EL (cell line): ENCODE measurements at regions not wholly inside any gene's neighbourhood (a gene's known extent, or its start where the extent isn't known, plus 50 kb on each side); places are given as distances from the start of the nearest gene placed in this dataset.
A peak's percentile ranks its signal among the peaks of the same experiment; 100 is the strongest.

Experiments used
- DNase-seq: peaks from one replicate; pipeline ENCODE4 v3.0.0-alpha.2; 2016

DNA sequence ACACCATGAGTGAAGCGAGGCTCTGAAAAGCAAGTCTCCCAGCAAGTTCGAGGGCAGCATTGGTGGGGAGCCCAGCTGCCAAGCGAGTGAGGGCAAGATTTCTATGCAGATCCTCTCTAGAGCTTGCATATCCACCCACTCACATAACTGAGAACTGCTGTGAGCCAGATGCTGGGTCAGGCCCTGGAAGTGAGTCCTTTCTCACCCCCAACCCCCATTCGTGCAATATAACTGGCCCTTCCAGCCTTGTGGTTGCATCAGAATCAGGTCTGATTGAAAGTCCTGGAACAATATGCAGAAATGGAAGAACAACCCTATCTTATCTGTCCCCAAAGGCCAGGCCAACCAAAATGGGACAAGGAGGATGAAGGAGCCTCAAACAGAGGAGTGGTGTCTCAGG, 146.6 kb downstream of the IRX5 start:
- no peak for DNase-seq

GRCh38 chr16:55078153-55078552, 147.5 kb downstream of the IRX5 start:
- DNase-seq = no peak

GRCh38 chr16:55078699-55079410, 148.2 kb downstream of the IRX5 start:
- no peak for DNase-seq

DNA sequence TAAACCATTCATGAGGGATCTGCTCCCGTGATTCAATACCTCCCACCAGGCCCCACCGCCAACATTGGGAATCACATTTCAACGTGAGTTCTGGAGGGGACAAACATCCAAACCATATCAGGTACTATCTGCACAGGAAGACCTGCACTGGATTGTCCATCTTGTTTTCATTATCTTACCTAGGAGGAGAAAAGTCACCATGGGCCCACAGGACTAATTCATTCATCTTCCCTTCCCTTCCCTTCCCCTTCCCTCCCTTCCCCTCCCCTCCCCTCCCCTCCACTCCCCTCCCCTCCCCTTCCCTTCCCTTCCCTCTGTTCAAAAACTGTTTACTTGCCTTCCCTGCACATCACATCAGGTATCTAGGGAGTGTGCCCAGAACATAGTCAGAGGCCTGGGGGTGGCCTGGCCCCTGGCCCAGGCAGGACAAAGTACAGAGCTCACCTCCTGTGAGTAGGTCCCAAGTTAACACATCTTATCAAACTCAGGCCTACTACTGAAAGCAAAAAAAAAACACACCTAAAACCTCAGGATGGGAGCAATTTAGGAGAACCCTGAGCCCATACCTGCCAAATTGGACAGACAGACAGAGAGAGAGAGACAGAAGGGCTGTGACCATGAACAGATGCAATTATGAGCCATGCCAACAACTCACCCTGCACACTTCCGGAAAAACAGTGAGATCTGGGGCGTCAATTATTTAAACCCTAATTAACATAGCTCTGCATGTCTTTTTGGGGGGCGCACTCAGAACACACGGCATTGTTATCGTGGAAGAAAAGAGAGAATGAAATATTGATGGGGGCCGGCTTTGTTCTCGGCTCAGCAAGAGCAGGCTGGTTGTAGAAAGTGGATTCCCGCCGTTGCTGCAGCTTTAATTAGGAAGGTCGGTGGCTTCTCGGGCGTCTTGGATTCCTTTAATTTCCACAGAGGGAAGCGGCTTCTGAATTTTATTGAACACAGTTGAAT, 151.2 kb downstream of the IRX5 start:
- DNase-seq = no peak

DNA sequence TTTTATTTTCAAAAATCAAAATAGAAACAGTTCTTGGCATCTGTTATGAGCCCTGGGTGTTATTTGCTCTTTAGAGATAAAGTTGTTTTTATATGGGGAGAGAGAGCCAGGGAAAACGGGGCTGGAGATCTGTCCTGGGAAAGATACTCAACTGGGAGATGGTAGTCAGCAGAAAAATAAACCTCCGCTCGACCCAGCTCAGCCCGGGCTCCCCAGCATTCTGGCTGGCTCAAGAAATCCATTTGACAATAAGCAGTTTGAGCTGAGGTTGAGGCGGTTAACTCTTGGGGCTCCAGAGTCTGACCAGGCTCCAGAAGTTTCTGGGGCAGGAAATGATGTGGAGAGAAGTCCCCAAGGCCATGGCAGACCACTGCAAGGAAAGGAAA, 151.9 kb downstream of the IRX5 start:
- no peak for DNase-seq

DNA sequence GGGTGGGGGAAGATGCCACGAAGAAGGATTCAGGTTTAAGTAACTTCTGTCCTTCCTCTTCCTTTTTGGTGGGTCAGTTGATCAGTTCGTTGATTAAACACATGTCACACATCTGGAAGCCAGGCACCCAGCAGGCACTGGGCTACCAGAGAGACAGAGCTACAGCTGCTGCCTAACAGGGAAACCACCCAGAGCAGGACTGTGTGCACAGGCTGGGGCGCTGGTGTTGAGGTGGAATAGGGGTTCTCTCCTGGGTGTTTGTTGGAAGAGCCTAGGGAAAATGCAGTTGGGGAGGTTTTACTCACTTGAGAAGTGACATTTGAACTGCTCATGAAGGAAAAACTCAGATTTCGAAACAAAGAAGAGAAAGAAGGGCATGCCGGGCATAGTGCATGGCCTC, 152.4 kb downstream of the IRX5 start:
- no peak for DNase-seq

GRCh38 chr16:55088098-55088497, 157.4 kb downstream of the IRX5 start:
- DNase-seq = no peak

GRCh38 chr16:55089600-55089999, 158.9 kb downstream of the IRX5 start:
- no peak for DNase-seq

- DNase-seq = no peak
Measured at GRCh38 chr16:55091213-55091870, 160.7 kb downstream of the IRX5 start.

DNA sequence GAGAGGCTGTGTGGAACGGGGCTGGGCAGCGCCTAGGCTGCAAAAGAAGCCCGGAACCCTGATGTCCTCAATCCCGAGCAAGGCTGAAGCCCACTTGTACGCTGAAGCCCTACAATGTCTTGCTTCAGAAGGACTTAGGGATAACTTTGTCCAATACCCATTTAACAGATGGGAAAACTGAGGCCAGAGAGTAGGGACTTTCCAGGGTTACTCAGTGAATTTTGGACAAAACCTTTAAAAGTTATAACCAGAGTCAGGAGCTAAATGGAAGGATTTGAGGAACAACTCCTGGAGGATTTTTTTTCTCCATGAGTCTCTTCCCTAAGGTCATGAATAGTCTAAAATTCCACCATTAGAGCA, 161.2 kb downstream of the IRX5 start:
- DNase-seq = no peak

DNA sequence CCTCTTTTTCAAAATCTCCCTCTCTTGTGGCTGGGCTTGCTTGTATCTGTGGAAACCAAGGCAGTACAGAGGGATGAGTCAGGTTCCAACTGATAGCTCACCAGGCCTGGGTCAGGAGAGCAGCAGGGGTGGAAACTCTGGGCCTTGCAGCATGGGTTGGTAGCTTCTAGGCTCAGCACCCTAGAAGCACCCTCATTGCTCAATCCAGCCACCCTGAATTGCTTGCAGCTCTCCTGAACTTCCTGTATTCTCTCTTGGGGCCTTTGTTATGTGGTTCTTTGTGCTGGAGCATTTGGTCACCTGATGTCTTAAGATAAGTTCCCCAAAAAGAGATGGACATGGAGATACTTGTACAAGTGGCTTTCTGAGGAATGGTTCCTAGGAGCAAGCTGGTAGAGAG, 169.4 kb downstream of the IRX5 start:
- no peak for DNase-seq

DNA sequence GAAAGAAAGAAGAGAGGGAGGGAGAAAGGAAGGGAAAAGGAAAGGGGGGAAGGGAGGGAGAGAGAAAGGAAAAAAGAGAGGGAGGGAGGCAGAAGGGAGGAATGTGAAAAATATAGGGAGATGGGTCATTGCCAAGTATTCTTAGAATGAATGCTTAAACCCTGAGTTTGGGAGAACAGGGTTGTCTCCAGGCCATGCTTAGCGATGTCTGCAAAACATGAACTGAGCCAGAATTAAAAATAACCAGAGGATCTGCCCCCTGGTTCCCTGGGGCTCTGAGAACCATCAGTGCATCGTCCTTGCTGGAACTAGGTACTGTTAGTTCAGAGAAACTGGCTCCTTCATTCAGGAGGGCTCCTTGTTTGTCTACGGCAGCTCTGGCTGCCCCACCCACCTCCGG, 170.4 kb downstream of the IRX5 start:
- no peak for DNase-seq

GRCh38 chr16:55102077-55102476, 171.4 kb downstream of the IRX5 start:
- no peak for DNase-seq

- DNase-seq = no peak
Measured at GRCh38 chr16:55102531-55102930, 171.9 kb downstream of the IRX5 start.

DNA sequence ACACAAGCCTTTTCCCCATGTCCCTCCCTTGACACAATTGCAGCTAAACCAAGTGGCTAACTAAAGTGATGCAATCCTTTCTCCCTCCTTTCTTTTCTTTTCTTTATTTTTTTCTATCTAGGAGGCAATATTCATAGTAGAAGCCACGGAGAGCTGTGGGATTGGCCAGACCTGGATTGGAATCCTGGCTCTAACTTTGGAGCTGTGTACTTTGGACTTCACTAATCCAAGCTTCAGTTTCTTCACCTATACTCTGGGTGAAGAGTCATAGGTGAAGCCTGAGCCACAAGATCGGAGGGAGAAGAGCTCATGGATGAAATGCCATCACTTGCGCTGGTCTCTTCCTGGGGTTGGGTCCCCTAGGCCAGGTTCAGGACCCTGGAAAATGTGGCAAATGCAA, 177.2 kb downstream of the IRX5 start:
- DNase-seq = no peak

DNA sequence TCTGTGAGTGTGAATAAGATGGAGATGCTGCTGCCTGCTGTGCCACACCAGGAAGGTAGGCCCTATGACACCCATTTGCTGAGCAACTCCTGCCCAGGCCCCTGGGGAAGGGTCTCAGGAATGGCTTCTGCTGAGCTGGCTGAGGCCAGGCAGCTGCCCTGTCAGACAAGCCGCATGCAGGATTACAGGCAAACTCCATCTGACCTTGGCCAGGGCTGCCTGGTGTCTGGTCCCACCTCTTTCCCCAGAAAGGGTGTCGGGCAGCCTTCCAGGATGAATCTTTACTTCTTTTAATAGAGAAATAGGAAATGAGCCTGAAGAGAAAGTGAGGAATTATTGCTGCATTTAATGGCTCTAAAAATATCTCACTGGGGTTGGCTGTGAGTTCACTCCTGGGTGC, 182.5 kb downstream of the IRX5 start:
- DNase-seq = no peak

DNA sequence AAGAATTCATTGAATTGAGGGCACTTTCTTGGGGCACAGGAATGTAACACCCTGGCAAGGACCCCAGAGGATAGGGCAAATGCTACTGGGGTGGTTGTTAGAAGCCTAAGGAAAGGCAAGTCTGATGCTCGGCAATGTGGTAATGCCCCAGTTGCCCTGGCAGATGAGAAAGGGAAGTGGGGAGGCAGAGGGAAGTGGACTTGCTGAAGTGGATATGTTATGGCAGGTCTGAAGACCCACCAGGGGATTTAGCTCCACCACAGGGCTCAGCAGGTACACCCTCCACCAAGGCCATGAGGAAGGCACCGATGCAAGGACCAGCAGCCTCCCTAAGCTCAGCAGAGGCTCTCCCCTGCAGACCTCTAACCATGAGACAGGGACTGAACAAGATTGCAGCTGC, 184.8 kb downstream of the IRX5 start:
- DNase-seq = no peak

DNA sequence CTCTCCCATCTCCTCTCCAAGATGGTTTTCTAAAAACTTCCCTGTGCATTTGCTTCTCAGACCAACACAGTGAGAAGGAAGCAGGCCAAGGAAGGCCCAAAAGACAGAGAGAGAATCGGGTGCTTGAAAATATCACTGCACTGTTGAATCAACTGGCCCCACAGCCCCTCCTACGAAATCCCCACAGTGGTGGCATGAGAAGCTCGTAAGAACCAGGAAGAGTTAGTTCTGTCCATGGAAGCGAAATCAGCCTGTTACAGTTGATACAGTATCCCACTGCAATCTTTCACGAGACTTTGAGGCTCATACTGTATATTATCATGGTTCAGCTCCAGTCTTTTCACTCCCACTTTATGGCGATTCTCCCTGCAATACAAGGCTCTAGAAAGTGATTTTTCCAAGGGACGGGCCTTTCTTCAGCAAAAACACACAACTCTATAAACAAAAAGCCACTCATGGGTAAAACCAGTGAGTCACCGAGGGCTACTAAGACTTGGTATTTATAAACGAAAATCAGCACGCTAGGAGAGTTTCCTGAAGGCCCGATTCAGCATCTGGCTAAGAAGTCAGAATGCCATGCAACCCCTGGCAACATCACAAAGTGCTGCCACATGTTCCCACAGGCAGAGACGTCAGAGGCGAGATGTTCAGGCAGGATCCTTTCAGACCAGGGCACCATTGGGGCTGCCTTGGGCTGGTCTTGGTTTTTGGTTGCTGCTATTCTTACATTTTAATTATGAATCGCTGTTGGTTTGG, 185.7 kb downstream of the IRX5 start:
- DNase-seq = peak; percentile 33

- DNase-seq = no peak
Measured at GRCh38 chr16:55118701-55119260, 188.1 kb downstream of the IRX5 start.

- DNase-seq = no peak
Measured at GRCh38 chr16:55120408-55120807, 189.7 kb downstream of the IRX5 start.

DNA sequence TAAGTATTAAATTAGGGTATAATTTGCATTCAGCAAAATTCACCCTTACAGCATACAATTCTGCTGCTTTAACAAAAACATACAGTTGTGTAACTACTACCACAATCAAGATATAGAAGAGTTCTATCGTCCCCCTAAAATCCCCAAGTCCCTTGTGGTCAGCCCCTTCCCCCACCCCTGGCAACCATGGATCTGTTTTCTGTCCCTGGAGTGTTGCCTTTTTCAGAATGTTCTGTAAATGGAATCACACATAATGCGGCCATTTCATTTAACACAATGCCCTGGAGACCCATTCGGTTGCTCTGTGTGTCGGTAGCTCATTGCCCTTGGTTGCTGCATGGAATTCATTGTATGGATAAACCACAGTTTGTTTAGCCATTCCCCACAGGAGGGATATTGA, 190.2 kb downstream of the IRX5 start:
- no peak for DNase-seq

DNA sequence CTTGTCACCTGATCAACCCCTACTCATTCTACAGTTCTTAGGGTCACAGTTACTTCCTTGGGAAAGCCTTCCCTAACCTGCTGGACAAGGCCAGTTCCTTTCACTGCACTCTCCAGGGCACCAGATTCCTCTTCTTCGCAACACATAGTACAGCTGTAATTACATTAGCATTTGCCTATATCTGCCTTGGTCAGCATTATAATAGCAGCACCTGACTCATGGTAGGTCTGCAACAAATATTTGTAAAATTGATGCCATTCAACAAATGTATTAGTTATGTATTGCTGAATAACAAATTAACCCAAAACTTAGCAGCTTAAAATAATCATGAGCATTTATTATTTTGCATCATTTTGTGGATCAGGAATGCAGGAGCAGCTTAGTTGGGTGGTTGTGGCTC, 193.0 kb downstream of the IRX5 start:
- no peak for DNase-seq
